ENCODE measurements at regions not wholly inside any gene's neighbourhood (a gene's known extent, or its start where the extent isn't known, plus 50 kb on each side); places are given as distances from the start of the nearest gene placed in this dataset.

DNA sequence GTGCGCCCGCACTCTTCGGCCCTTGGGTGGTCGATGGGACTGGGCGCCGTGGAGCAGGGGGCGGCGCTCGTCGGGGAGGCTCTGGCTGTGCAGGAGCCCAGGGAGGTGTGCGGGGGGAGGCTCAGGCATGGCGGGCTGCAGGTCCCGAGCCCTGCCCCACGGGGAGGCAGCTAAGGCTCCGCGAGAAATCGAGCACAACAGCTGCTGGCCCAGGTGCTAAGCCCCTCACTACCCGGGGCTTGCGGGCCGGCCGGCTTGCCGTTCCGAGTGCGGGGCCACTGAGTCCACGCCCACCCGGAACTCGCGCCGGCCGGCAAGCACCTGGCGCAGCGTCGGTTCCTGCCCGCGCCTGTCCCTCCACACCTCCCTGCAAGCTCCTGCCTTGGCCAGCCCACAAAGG lies 462.3 kb upstream of the JARID2 start:
- no peak for TF ChIP-seq POLR2AphosphoS5 (IDR thresholded peaks at IDR 0.05; ENCODE audit: low read depth, low read length)
- no peak for TF ChIP-seq FOXP2 (optimal IDR thresholded peaks at IDR 0.05; ENCODE audit: borderline replicate concordance, extremely low read depth, extremely low read length, insufficient read depth)
- TF ChIP-seq SIN3A (IDR thresholded peaks at IDR 0.05; ENCODE audit: borderline replicate concordance, insufficient read depth, low read length), result no peak
- no peak for TF ChIP-seq TAF1 (IDR thresholded peaks at IDR 0.05; ENCODE audit: borderline replicate concordance, insufficient read depth, low read length)
- TF ChIP-seq, protein P1, sequence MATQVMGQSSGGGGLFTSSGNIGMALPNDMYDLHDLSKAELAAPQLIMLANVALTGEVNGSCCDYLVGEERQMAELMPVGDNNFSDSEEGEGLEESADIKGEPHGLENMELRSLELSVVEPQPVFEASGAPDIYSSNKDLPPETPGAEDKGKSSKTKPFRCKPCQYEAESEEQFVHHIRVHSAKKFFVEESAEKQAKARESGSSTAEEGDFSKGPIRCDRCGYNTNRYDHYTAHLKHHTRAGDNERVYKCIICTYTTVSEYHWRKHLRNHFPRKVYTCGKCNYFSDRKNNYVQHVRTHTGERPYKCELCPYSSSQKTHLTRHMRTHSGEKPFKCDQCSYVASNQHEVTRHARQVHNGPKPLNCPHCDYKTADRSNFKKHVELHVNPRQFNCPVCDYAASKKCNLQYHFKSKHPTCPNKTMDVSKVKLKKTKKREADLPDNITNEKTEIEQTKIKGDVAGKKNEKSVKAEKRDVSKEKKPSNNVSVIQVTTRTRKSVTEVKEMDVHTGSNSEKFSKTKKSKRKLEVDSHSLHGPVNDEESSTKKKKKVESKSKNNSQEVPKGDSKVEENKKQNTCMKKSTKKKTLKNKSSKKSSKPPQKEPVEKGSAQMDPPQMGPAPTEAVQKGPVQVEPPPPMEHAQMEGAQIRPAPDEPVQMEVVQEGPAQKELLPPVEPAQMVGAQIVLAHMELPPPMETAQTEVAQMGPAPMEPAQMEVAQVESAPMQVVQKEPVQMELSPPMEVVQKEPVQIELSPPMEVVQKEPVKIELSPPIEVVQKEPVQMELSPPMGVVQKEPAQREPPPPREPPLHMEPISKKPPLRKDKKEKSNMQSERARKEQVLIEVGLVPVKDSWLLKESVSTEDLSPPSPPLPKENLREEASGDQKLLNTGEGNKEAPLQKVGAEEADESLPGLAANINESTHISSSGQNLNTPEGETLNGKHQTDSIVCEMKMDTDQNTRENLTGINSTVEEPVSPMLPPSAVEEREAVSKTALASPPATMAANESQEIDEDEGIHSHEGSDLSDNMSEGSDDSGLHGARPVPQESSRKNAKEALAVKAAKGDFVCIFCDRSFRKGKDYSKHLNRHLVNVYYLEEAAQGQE (IDR thresholded peaks at IDR 0.05; ENCODE audit: insufficient read depth in 1 of 2, low read depth in 2 of 2, low read length in 2 of 2), result no peak

DNA sequence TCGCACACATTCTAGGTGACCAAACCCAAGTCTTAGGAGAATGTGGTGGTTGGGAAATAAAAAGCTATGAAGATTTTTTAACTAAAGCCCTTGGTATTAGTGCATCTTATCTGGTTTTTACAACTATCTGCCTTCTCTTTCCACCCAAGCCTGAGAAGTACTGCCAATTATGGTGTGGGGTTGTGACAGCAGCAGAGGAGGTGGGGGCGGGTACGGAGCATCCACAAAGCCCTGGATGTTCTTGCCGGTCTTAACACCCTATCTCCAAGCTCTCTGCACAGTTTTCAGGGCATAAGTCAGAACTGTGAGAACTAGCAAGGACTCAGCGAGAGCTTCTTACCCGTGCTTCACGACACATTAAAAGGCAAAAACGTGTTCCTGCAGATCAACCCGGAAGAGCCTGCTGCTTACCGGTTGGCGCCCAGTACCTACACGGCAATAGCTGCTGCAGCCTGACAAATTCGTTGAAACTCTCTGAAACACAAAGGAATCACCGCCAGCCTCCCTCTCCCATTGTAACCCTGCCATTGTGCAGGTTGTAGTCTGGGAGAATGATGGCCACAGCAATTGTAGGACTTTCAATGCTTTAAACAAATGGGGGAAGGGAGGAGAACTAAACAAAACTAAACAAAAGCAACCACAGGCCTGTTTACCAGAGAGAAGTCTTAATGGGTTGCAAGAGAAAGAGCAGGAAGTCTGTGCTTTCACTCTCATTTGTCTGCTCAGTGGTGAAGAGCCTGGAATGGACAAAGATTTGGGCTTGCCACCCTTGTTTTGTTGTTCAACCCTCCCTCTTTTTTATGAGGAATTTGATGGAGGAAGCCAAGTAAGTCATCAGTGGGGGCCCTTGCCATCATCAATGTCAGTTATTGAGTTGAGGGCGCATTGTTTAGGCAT lies 461.0 kb upstream of the JARID2 start:
- TF ChIP-seq, protein P1 (IDR thresholded peaks at IDR 0.05; ENCODE audit: insufficient read depth in 1 of 2, low read depth in 2 of 2, low read length in 2 of 2), result no peak
- TF ChIP-seq SIN3A (IDR thresholded peaks at IDR 0.05; ENCODE audit: borderline replicate concordance, insufficient read depth, low read length) (no peak), FOXP2 (optimal IDR thresholded peaks at IDR 0.05; ENCODE audit: borderline replicate concordance, extremely low read depth, extremely low read length, insufficient read depth) (no peak), TAF1 (IDR thresholded peaks at IDR 0.05; ENCODE audit: borderline replicate concordance, insufficient read depth, low read length) (no peak), POLR2AphosphoS5 (IDR thresholded peaks at IDR 0.05; ENCODE audit: low read depth, low read length) (no peak)

DNA sequence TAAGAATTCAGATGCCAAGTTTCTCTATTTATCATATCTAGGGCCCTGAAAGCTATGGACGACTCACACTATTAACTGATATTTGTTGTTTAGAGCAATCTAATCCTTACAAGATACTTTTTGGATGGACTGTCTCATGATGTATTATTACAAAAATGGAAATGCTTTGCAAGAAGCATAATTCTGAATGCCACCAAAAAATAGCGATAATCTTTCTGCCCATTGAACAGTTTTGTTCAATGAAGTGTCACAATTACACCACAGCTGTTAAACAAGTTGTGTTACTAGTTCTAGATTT lies 460.4 kb upstream of the JARID2 start:
- TF ChIP-seq FOXP2 (optimal IDR thresholded peaks at IDR 0.05; ENCODE audit: borderline replicate concordance, extremely low read depth, extremely low read length, insufficient read depth) (no peak), SIN3A (IDR thresholded peaks at IDR 0.05; ENCODE audit: borderline replicate concordance, insufficient read depth, low read length) (no peak), TAF1 (IDR thresholded peaks at IDR 0.05; ENCODE audit: borderline replicate concordance, insufficient read depth, low read length) (no peak)
- TF ChIP-seq, protein P1 (IDR thresholded peaks at IDR 0.05; ENCODE audit: insufficient read depth in 1 of 2, low read depth in 2 of 2, low read length in 2 of 2), result no peak

DNA sequence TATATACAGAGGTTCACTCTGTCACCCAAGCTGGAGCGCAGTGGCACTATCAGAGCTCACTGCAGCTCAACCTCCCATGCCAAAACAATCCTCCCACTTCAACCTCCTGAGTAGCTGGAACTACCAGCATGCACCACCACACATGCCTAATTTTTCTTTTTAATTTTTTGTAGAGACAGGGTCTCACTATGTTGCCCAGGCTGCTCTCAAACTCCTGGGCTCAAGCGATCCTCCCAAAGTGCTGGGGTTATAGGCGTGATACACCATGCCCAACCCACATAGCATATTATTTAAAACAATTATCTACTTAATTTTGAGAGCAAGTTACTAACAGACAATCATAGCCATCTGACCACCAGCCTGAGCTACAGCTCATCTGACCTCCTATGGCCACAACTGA lies 459.9 kb upstream of the JARID2 start:
- no peak for TF ChIP-seq POLR2AphosphoS5 (IDR thresholded peaks at IDR 0.05; ENCODE audit: low read depth, low read length)
- no peak for TF ChIP-seq FOXP2 (optimal IDR thresholded peaks at IDR 0.05; ENCODE audit: borderline replicate concordance, extremely low read depth, extremely low read length, insufficient read depth)
- no peak for TF ChIP-seq SIN3A (IDR thresholded peaks at IDR 0.05; ENCODE audit: borderline replicate concordance, insufficient read depth, low read length)

DNA sequence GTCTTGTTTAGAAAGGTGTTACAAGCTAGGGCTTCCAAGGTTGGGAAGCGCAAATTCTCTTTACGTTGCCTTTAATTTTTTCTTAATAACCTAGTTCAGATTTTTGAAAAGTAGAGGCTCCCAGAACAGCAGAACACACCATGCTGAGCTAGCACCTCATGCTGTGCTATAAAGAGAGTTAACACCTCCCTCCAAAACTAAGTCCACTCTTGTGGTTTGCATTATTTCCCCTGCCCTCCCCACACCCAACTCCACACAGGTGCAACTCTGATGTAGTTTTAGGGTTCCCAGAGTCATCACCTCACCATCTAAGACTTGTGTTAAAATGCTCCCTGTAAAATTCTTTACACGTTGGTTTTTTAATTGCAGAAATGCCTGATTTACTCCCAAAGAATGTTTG lies 459.4 kb upstream of the JARID2 start:
- TF ChIP-seq SIN3A (IDR thresholded peaks at IDR 0.05; ENCODE audit: borderline replicate concordance, insufficient read depth, low read length), result no peak
- TF ChIP-seq, protein P1 (IDR thresholded peaks at IDR 0.05; ENCODE audit: insufficient read depth in 1 of 2, low read depth in 2 of 2, low read length in 2 of 2), result no peak
- TF ChIP-seq TAF1 (IDR thresholded peaks at IDR 0.05; ENCODE audit: borderline replicate concordance, insufficient read depth, low read length), result no peak
- no peak for TF ChIP-seq POLR2AphosphoS5 (IDR thresholded peaks at IDR 0.05; ENCODE audit: low read depth, low read length)
- no peak for TF ChIP-seq FOXP2 (optimal IDR thresholded peaks at IDR 0.05; ENCODE audit: borderline replicate concordance, extremely low read depth, extremely low read length, insufficient read depth)
